GM18870 (cell line): ENCODE measurements at regions not wholly inside any gene's neighbourhood (a gene's known extent, or its start where the extent isn't known, plus 50 kb on each side); places are given as distances from the start of the nearest gene placed in this dataset.
"Not testable (repeated sequence)": the region's sequence is repeated elsewhere in the genome, so short reads cannot be mapped to it uniquely, and the experiment has no call there.

ENCODE experiments used
- ATAC-seq: cut with Tn5 transposase; IDR thresholded peaks from one replicate; pipeline ENCODE4 v1.9.1; 2021; ENCODE audit warnings: moderate library complexity; ENCODE audit not compliant: unreplicated experiment

DNA sequence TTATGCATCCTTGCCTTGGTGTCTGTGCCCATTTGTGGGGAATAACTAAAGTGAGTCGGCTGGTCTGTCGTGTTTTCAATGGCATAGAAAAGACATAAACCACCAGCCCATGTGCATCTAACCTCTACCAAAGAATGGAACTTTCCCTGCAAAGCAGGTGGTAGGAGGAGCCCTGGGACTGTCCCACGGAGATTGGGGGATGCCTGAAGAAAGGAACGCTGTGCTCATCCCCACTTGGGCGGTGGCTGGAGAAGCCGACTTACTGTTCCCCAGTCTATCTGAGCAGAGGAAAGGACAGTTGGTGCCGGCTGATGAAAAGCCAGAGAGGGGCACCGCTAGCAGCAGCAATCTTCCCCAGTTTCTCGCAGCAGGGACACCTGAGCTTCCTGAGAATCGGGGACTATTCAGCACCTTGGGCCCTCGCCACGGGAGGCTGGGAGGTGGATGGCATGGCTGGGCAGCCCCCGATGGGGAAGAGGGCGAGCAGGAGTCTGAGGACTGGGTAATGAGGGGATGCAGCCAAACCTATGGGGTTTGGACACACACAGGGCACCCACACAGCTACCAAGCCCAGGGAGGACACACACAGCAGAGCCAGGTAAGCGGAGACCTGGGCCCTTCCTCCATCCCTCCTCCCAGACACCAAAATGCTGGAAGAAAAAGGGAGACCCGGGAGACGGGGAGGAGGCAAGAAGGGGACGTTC lies 53.7 kb upstream of the AGAP1 start:
- no peak for ATAC-seq

DNA sequence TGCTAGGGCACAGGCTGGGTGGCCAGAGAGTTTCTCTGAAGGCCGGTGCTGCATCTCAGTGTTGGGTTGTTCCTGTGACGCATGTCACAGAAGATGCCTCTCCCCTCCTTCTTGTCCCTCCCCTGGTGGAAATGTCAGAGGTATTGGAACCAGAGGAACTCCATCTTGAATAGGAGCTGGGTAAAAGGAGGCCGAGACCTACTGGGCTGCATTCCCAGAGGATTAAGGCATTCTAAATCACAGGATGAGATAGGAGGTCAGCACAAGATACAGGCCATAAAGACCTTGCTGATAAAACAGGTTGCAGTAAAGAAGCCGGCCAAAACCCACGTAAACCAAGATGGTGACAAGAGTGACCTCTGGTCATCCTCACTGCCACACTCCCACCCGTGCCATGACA lies 50.3 kb upstream of the AGAP1 start:
- ATAC-seq: not testable (repeated sequence)
